GM18858 (cell line): ENCODE measurements at regions not wholly inside any gene's neighbourhood (a gene's known extent, or its start where the extent isn't known, plus 50 kb on each side); places are given as distances from the start of the nearest gene placed in this dataset.

Source experiments
- ATAC-seq: cut with Tn5 transposase; IDR thresholded peaks from one replicate; pipeline ENCODE4 v1.9.1; 2021; ENCODE audit not compliant: unreplicated experiment

DNA sequence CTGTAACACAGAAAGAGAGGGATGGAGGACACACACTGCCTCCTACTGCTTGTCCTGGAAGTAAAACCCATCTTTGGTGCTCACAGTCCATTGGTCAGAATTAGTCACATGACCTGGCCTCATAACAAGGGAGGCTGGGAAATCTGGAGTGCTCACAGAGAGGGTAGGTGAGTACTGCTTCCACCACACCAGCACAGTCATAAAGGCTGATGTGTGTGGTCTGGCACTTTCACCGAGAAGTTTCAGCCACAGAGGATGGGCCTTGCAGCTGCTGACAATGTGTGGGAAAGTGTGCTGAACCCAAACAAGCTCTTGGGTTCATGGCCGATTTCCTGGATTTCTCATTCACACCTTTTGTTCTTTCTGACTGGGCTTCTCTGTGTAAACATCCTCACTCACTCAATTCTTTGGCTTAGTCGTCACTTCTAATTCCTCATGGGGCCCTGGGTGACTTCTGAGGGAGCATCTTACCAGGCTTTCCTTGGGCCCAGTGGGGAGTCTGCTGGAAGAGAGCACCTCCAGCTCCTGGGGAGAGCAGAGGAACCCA lies 100.7 kb downstream of the ASB7 start:
- ATAC-seq, result peak; percentile 100

DNA sequence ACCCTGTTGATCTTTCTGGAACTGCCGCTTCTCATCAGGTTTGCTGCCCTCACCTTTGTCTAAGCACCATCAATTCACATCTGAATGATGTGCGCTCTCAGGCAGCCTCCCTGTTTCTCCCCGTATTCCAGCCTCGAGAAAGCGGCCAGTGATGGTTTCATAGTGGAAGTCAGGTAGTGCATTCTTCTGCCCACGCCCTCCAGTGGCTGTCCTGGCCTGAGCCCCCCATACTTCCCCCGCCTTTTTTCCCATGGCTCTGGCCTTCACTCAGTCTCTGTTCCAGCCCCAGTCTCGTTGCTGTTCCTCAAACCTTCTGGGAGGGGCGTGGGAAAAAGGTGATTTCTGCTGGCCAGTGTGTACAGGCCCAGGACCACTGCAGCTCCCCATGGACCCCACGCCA lies 101.3 kb downstream of the ASB7 start:
- ATAC-seq, result no peak

DNA sequence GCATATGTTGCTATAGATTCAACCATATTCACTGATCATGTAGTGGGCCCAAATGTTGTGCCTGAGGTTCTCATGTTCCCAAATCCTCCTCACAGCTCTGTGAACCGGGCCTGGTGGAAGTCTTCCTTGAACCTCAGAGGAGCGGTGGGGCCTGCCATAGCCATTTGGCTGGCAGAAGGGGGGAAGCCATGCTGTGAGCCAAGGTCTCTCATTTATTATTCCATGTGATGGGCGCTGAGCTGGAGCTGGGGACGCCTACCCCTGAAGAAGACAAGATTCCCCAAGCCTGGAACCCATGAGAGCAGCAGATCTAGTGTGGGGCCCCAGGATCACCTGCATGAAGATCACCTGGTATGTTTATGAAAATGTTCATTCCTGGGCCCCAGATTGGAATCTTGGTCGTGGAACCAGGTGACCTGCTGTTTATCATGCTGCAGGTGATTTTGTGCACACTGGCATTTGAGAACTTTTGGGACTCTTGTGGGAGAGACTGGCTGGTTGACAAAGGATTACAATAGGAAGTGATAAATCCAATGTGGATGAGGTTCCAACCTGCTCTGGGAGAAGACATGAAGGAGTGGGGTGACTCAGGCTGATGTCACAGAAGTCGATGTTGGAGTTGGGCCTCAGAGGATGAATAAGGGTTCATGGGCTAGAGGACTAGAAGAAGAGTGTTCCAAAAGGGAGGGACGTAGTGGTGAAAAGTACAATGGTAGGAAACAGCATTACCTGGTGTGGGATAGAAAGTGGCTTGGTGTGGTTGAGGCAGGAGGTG lies 102.1 kb downstream of the ASB7 start:
- ATAC-seq, result no peak

DNA sequence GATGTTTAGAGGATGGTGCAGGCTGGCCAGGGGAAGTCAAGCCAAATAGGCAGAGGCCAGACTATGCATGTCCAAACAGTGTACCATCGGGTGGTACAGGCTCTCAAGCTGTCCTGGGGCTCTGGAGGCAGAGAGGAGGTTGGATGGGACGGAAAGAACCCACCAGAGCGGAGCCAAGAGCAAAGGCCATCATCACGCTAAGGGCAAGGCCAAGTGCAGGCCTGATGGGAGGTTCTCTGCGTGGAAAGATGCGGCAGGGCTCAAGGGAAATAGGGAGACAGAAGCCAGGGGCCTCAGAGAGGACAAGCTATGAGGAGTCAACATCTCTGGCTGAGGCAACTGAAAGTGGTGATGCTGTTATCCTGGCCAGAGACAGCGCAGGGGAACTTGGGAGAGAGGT lies 102.7 kb downstream of the ASB7 start:
- no peak for ATAC-seq

DNA sequence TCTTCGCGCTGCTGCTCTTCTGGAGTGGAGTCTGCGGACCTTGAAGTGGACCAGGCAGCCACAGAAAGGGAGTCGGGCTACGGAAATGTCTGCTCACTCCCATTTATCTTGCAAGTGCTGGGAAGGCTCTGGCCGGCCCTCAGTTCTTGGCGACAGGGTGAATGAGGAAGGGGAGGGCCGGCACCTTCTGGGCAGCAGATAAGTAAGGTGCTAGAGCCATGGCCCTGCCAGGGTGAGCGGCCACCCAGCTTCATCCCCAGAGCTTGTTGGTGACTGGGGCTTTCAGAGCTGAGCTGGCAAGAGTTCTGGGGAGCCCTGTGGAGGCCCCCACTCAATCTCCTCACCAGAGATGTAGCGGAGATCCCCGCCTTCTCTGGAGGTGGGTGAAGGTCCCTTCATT lies 103.5 kb downstream of the ASB7 start:
- ATAC-seq, result no peak

DNA sequence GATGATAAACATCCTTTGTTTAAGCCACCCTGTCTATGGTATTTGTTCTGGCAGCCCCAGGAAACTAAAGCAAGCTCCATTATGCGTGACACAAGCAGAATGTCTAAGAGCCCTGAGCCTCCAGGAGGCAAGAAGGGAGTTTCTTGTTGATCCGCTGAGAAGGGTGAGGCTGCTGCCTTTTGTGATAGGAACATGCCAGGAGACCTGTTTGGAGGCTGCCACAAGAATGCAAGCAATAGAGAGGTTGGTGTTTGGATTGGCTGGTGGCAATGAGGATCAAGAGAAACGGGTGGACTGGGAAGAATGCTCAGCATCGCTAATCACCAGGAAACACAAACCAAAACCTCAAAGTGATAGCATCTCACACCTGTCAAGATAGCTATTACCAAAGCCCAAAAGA lies 104.8 kb downstream of the ASB7 start:
- no peak for ATAC-seq

DNA sequence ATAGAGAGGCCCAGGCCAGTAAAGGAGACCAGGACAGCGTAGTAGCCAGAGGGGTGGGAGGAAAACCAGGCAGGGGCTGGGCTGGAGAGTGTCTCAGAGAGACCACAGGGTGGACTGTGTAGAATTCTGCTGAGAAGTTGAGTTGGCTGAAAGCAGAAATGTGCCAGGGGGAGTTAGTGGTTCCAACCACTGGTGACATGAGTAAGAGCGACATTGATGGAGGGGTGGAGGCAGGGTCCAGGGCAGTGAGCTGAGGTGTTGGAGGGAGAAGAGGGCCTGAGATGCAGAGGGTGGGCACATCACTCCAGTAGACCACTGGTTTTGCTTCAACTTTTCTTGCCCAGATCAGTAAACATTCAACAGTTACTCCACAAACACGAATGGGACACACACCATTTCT lies 106.5 kb downstream of the ASB7 start:
- no peak for ATAC-seq

DNA sequence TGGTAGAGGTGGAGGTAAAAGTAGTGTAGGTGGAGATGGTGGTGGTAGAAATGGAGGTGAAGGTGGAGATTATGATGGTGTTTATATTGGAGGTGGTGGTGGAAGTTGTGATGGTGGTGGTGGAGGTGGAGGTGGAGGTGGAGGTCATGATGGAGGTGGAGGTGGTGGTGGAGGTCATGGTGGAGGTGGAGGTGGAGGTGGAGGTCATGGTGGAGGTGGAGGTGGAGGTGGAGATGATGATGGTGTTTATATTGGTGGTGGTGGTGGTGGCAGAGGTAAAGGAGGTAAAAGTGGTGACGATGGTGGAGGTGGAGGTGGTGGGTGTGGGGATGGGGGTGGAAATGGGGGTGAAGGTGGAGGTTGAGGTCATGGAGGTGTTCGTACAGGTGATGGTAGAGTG lies 107.8 kb downstream of the ASB7 start:
- ATAC-seq, result no peak

DNA sequence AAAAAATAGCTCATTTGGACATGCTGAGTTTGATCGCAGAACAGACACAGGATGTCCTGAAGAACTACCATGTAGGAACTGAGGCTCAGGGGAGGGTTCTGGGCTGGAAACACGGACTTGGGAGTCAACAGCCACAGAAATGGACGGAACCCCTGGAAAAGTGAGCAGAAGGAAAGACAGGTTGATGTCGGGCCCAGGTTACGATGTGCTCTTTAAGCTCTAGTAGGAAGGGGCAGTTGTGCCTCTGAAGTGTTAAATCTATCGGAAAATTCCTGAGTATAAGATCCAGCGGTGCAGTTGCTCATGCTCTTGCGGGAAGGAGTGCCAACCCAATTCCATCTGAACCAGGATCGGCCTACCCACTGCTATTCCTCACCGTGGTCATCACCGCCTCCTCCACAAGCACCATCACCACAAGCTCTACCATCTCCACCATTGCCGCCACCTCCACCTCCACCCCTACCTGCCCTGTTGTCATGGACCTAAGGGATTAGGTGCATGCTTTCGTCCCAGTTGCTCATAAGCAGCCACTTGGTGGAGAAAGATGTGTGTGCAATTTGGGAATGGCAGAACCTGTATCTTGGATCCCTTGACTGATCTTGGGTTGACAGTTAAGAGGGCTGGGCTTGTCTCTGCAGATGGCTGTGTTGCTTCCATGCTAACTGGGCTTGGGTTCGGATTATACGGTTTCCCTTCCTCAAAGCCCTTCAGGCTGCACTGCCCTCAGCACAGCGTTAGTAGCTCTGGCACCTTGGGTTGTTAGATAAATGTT lies 108.5 kb downstream of the ASB7 start:
- ATAC-seq, result no peak

DNA sequence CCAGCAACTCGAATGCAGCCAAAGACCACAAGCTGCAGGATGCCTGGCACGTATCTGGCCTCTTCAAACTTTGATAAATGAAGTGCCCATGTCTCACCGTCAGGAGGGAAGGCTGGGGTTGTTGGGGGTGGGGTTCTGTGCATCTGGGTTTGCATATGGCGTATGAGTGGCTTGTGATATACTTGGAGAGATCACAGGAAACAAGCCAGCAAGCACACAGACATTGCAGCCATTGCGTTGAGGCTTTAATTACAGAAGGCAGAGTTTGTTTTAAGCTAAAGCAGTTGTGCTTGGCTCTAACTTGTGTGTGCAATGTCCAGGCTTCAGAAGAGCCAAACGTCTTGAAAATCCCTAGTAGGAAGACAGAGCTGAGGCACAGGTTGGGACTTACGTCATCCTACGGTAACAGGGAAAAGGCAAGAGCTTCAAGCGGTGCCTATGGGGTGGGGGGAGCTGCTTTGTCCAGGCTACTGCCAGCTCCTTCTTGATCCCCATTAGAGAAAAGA lies 109.2 kb downstream of the ASB7 start:
- ATAC-seq, result no peak

DNA sequence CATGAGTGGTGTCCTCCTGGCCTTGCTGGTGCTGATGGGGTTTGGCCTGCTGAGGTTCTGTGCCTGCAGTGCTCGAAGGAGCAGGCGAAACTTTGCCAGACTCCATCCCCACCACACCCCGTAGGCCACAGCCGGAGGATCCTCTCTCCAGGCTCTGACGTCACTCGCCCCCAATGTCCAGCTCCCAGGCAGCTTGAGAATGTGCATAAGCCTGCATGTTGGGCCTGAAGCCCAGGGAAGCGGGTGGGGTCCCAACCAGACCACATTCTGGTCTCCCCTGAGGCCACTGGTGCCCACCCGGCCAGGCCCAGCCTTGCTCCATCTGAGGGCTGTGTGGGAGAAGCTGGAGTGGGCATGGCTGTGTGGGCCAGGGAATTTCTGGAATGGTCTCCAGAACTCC lies 109.8 kb downstream of the ASB7 start:
- no peak for ATAC-seq

DNA sequence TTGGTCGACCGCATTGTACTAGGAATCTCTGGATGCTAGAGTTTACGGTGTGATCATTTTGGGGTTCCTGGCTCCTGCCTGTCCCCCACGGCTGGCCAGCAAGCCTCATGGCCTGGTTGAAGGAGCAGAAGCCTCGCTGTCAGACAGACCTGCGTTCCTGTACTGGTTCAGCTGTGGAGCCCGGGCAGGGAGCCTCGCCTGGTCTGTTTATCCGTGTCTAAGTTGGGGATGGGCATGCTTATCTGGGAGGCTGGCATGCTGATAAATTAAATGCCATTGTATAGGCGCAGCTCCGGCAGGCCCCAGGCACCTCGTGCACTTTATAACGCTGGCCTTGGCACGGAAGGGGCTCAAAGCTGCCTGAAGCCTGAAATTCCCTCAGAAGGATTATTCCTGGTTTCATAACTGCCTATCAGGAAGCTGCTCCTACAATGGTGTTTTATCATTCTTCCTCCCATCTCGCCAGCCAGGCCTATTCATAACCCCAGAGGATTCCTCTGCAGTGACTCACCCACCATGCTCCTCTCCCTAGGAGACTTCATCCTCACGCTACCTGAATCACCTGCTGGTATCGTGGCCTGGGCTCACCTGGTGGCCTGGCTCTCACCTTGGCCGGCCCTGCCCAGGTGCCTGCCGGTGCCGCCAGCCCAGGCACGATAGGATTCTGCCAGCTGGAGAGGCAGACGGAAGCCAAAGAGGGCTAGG lies 110.9 kb downstream of the ASB7 start:
- ATAC-seq, result no peak

DNA sequence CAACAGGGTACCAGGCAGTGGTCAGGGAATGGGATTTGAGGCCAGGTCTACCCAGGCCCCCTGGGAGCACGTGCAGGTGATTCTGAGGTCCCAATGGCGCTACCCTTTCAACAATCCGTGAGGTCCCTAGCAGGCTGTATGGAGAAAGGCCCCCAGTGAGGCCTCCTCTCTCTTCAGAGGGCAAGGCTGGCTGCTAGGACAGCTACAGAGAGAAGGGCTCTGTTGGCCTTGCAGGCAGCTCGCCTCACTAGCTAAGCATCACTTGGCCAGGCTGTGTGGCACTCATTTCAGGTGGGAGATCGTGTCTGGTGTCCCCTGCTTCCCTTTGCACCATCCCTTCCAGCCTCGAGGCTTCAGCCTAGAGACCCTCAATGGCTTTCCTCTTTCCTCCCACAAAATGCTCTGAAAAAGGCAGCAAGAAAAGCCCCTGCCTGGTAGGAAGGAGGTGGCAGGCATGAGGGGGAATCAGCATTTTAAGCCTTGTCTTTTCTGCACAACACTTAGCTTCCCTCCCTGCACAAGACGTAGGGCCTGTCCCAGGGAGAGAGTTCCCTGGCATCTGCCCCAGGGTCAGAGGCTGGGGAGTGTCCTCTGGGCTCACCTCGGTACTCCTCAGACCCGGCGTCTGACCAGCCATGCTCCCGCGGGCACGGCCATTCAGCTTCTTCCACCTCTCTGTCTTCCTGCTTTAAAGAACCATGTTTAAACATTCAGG lies 111.8 kb downstream of the ASB7 start:
- ATAC-seq, result no peak

DNA sequence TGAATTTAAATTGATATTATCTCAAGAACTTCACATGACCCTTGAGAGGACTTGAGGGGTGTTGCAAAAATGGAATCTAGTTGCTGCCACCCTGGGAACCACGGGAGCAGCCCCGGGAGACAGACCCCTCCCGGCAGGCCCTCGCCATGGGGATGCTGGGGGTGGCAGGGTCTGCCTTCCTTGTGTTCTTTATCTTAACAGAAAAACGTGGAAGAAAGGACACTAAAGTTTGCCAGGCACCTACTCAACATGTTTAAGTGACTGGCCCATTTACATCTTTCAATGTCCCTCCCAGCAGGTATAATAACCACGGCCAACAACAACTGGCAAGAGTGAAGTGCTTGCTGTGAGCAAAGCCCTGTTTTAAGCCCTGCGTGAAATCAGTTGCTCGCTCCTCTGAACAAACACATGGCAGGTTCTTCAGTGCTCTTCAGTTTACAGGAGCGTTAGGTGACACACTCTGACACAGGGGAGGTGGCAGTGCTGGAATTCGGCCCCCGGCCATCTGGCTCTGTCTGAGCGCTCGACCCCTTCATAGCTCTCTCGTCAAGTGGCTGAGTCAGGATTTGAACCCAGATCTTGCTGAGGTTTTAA lies 112.5 kb downstream of the ASB7 start:
- no peak for ATAC-seq

DNA sequence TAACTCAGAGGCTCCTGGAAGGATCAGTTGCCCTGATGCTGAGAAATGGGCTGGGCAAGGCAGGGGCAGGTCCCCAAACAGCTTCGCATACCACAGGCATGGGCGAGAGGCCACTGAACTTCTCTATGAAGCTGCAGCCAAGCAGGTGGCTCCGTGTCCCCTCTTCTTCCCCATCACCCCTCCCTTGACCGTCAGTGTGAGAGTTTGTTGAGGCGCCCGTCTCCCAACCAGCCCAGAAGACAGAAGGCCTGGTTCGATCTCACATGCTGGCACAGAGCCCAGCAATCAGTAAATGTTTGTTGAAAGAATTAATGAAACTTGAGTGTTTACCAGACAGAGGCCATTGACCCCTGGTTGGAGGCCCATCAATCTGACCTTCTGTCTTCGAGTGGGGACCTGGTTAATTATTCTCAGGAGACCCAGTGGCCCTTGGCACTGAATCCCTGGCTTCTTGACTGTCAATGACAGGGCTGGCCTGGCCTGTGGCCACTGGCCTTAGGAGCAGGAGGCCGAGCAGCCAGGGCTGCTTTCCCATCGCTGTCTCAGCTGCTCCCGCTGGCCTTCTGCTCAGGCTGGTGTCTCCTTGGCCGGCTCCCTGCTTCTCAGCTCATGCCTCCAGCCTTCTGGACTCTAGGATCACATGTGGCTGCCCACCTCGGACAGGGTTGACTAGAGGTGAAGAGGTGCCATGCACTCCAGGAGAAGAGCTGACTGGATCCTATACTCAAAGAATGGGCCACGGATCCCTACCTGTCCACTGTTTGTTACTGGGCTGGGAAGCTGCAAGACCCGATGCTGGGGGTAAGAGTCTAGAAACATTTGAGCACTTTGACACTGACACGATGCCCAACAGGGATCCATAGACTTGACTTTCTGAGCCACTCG lies 113.4 kb downstream of the ASB7 start:
- no peak for ATAC-seq

DNA sequence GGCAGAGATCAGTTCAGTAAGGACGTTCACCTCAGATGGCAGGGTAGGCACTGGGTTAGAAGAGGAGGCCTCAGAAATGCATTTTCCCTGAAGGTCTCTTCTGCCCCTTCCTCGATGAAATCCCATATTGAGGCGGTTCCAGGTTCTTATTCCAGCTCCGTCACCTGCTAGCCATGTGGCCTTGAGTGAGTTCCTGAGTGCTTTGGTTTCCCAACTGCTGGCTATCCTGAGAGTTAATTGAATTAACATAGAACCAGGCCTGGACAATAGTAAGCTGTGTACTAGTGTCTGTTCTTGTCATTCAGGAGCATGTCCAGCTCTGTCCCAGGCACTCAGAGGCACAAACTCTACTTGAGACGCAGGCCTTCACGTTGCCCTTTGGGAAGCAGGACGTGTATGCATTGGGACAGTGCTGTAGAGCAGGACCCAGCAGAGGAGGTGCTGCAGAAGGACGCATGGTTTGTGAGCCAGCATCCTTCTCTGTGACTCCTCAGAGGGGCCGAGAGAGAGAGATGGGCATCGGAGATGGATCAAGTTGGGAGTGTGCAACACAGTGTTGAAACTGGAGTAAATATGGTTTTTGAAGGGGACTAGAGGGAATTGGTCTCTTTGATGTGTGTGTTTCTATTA lies 114.2 kb downstream of the ASB7 start:
- ATAC-seq, result no peak

DNA sequence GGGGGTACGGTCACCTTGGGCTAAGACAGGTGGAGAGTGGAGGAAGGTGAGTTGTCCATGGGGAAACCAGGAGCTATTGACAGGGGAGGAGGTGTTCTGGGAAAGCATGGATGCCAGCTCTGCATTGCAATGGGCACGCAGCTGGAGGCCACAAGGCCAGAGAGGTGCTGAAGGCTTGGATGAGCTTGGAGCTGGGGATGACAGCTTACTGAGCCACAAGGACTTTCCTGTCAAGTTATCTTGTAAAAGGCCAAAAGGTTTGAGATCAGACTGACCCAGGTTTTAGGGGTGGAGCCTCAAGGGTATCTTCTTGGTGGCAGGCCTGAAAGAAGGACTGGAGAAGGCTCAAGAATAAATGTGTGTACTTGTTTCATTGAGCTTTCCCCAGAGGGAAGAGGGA lies 115.2 kb downstream of the ASB7 start:
- ATAC-seq, result no peak

DNA sequence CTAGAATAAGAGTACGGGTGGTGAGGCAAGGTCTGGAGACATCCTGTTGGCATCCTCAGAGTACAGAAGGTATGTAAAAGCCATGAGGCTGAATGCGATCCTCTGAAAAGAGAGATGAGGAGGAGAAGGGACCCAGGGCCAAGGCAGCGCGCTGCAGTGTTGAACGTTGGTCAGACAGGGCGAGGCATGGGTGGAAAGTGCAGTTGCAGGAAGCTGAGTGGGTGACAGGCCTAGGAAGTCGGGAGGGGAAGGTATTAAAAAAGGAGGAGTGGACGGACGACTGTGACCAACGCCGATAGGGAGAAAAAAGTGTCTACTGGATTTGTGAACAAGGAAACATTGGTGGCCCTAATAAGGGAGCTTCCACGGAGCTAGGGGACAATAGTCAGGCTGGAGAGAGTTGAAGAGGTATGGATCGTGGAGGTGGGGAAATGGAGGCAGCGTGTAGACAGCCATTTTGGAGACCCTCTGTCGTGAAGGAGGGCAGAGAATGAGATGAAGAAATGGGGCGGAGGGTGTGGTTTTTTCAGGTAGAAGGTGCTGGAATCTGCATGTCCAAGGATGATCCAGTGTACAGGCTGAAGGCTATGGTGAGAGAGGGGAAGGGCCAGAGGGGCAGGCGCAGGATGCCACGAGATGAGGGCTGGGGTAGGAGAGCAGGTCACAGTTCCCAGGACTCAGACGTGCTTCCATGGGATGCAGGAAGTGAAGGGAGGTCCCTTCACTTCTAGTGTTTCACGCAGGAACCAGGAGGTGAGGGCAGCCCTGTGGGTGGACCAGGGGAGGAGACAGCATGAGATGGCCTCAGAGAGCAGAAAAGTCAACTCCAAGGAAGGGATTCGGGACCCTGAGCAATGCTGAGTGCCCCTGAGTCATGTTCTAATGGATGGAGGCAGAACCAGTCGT lies 115.9 kb downstream of the ASB7 start:
- ATAC-seq, result no peak
